ENCODE measurements at regions not wholly inside any gene's neighbourhood (a gene's known extent, or its start where the extent isn't known, plus 50 kb on each side); places are given as distances from the start of the nearest gene placed in this dataset.

DNA sequence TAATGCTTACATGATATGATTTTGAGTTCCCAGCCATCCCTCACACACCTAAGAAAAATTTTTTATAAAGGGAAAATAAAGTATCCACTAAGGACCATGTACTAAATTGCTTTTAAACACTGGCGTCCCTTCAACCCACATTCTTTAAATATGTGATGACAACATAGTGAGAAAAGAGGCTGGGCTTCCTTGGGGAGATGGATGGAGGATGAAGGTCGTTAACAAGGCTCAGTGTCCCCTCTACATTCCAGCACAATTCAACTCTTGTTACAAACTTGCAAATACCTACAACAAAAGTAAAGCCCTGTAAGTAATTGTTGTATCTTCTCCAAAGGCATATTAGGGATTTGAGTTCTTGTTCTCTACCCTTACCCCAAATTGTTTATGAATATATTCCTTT lies 87.2 kb upstream of the SLC4A7 start:
- TF ChIP-seq, protein P1, sequence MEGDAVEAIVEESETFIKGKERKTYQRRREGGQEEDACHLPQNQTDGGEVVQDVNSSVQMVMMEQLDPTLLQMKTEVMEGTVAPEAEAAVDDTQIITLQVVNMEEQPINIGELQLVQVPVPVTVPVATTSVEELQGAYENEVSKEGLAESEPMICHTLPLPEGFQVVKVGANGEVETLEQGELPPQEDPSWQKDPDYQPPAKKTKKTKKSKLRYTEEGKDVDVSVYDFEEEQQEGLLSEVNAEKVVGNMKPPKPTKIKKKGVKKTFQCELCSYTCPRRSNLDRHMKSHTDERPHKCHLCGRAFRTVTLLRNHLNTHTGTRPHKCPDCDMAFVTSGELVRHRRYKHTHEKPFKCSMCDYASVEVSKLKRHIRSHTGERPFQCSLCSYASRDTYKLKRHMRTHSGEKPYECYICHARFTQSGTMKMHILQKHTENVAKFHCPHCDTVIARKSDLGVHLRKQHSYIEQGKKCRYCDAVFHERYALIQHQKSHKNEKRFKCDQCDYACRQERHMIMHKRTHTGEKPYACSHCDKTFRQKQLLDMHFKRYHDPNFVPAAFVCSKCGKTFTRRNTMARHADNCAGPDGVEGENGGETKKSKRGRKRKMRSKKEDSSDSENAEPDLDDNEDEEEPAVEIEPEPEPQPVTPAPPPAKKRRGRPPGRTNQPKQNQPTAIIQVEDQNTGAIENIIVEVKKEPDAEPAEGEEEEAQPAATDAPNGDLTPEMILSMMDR (IDR thresholded peaks at IDR 0.05; ENCODE audit: low read length) = no peak
- TF ChIP-seq EZH2 (optimal IDR thresholded peaks at IDR 0.05; ENCODE audit: low read depth, low read length) = no peak
- no peak for TF ChIP-seq EZH2phosphoT487 (IDR thresholded peaks at IDR 0.05; ENCODE audit: low read length)

All from MM.1S (cell line).